AG04450 (cell line): ENCODE measurements at regions not wholly inside any gene's neighbourhood (a gene's known extent, or its start where the extent isn't known, plus 50 kb on each side); places are given as distances from the start of the nearest gene placed in this dataset.

ENCODE experiments used
- CTCF ChIA-PET: fragments of 300-600, 350-600 bp; formaldehyde crosslinking; extraction: SDS; loops from one replicate; lab custom pipeline; 2022; ENCODE audit warnings: antibody characterized with exemption, inconsistent platforms; lab: Charles Lee
- POLR2A ChIA-PET: fragments of 350-600 bp; formaldehyde crosslinking; extraction: SDS; loops from one replicate; lab custom pipeline; 2021; ENCODE audit warnings: antibody characterized with exemption, inconsistent platforms; lab: Yijun Ruan, JAX
- DNase-seq: peaks from one replicate; pipeline ENCODE4 v3.0.0-alpha.2; 2011; ENCODE audit warnings: low read depth, low spot score
- H3K27ac ChIP-seq: one replicate; pipeline ENCODE4 v1.5.1; 2012; ENCODE audit warnings: low read depth, low read length, control low read depth
- H3K27me3 ChIP-seq: one replicate; pipeline ENCODE4 v1.6.0; 2012; ENCODE audit warnings: low read length; ENCODE audit not compliant: control insufficient read depth, insufficient read depth
- H3K4me3 ChIP-seq: 2 replicates; pipeline ENCODE4 v1.5.1; 2011; ENCODE audit warnings: mild to moderate bottlenecking, low read depth, low read length, control low read depth
- H3K9me3 ChIP-seq: 2 replicates; pipeline ENCODE4 v1.5.1; 2012; ENCODE audit warnings: low read length; ENCODE audit not compliant: control insufficient read depth, insufficient read depth
- CTCF ChIP-seq: IDR thresholded peaks from 2 replicates; pipeline ENCODE4 v1.5.1; 2011; ENCODE audit warnings: low read depth, low read length, control low read depth, inconsistent platforms

GRCh38 chr3:176926034-176926433 lies 271.2 kb downstream of the TBL1XR1 start:
- ChIA-PET POLR2A (no interaction called here), CTCF (interaction anchor here (1.8 kb wide), 1 partner anchor 54 kb away, joined by 3 read pairs; no protein-coding TSS in a partner anchor)
- no peak for DNase-seq

GRCh38 chr3:176920766-176921160 lies 276.5 kb downstream of the TBL1XR1 start:
- Histone ChIP-seq H3K9me3 (no peaks in the 10 kb centered on the region), H3K27me3 (no peaks in the 10 kb centered on the region), H3K27ac (peak overlapping the region; percentile 40), H3K4me3 (no peak overlapping the region)
- ChIA-PET POLR2A (no interaction called here), CTCF (no interaction called here)
- TF ChIP-seq CTCF: no peak
- DNase-seq: no peak

More at GRCh38 chr3:176926034-176926433, 271.2 kb downstream of the TBL1XR1 start:
- TF ChIP-seq CTCF: no peak
- no peak overlapping the region for H3K27ac ChIP-seq
- no peaks in the 10 kb centered on the region for H3K27me3 ChIP-seq
- H3K9me3 ChIP-seq: no peaks in the 10 kb centered on the region
- H3K4me3 ChIP-seq: no peak overlapping the region

- no peaks in the 10 kb centered on the region for H3K27me3 ChIP-seq
- H3K4me3 ChIP-seq: no peak overlapping the region
- no peaks in the 10 kb centered on the region for H3K9me3 ChIP-seq
- H3K27ac ChIP-seq: peak overlapping the region; percentile 40
- ChIA-PET POLR2A (no interaction called here), CTCF (interaction anchor here (0.5 to 0.6 kb wide), 2 partner anchors 18 to 1783 kb away, joined by 3 read pairs; no protein-coding TSS in a partner anchor)
- DNase-seq: peak; percentile 66
- no peak for TF ChIP-seq CTCF
These were observed 277.2 kb downstream of the TBL1XR1 start for GRCh38 chr3:176919836-176920765.

DNA sequence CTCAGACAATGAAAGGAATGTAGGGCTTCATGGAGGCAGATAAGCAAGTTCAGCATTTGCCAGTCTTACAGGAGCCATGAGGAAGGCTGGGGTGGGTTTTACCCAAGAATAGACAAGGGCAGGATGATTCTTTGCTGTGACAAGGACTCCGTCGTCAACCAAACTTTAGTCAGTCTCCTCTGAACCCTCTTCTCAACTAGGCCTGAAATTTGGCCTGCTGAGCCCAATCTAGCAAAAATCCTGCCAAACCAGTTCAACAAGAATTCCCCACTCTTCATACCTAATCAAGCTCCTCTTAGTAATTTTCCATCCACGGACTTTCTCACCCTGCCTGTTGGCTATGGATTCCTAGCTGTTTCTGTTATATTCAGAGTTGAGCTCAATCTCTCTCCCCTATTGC lies 280.5 kb downstream of the TBL1XR1 start:
- TF ChIP-seq CTCF: no peak
- POLR2A ChIA-PET: no interaction called here
- DNase-seq: no peak
- Histone ChIP-seq H3K27ac (no peak overlapping the region), H3K27me3 (no peaks in the 10 kb centered on the region), H3K9me3 (no peaks in the 10 kb centered on the region), H3K4me3 (no peak overlapping the region)
- CTCF ChIA-PET: no interaction called here

DNA sequence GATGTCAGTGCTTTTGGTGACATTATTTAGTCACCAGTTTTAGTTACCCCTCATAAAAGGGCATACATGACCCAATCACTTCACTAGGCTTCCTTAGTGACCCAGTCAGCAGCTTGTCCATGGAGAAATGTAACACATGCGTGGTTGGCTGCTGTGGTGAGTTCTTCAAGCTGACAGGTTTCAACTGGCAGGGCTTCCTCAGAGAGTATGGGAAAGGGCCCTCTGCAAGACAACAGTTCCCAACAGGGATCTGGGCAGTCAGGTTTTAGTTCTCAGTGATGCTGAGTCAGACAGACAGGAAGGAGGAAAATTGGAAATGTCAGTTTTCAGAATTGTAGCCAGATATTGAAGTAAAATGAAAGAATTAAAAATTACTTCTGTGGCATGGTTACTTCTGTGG lies 282.5 kb downstream of the TBL1XR1 start:
- CTCF ChIA-PET: no interaction called here
- no peak for DNase-seq
- H3K27ac ChIP-seq: no peak overlapping the region
- no peaks in the 10 kb centered on the region for H3K9me3 ChIP-seq
- POLR2A ChIA-PET: no interaction called here
- no peak for TF ChIP-seq CTCF
- H3K27me3 ChIP-seq: no peaks in the 10 kb centered on the region
- no peak overlapping the region for H3K4me3 ChIP-seq
